Right lobe of liver (tissue), 4 donors: ENCODE measurements at regions not wholly inside any gene's neighbourhood (a gene's known extent, or its start where the extent isn't known, plus 50 kb on each side); places are given as distances from the start of the nearest gene placed in this dataset.

Experiments used
- CTCF ChIP-seq, 4 donors: fragments of 200-600 bp in 3 of 4; fragments of 450-650 bp in 1 of 4; IDR thresholded peaks; one replicate each; pipeline versions ENCODE4 v1.5.1 to v1.8.0; 2016 to 2022; ENCODE audit warnings: antibody characterized with exemption in 4 of 4, mild to moderate bottlenecking in 2 of 4
- POLR2A ChIP-seq: fragments of 450-650 bp; IDR thresholded peaks from one replicate; pipeline ENCODE4 v1.6.1; 2017; ENCODE audit warnings: antibody characterized with exemption, mild to moderate bottlenecking
- donor health status: DM: no; HTN: no; CAD: no.
- donor health status: DM: no; HTN: no; CAD: no.
- donor health status: DM: no; HTN: yes; CAD: no.

GRCh38 chr5:67339219-67339767 lies 142.7 kb upstream of the CD180 start:
- TF ChIP-seq CTCF (IDR thresholded peaks at IDR 0.05) (no peak), POLR2A (no peak)
